ENCODE measurements at regions not wholly inside any gene's neighbourhood (a gene's known extent, or its start where the extent isn't known, plus 50 kb on each side); places are given as distances from the start of the nearest gene placed in this dataset.

- DNase-seq = no peak
Observed at GRCh38 chr9:108095496-108095895, 605.9 kb upstream of the KLF4 start.

- no peak for DNase-seq
Observed at GRCh38 chr9:108094676-108094993, 605.1 kb upstream of the KLF4 start.

GRCh38 chr9:108093773-108094675 is 604.5 kb upstream of the KLF4 start:
- no peak for DNase-seq

GRCh38 chr9:108088916-108089315 is 599.3 kb upstream of the KLF4 start:
- no peak for DNase-seq

GRCh38 chr9:108087781-108088180 is 598.2 kb upstream of the KLF4 start:
- no peak for DNase-seq

- no peak for DNase-seq
Observed at GRCh38 chr9:108086624-108087023, 597.1 kb upstream of the KLF4 start.

- DNase-seq = no peak
Observed at GRCh38 chr9:108085294-108085693, 595.7 kb upstream of the KLF4 start.

GRCh38 chr9:108083796-108084352 is 594.3 kb upstream of the KLF4 start:
- DNase-seq = no peak

GRCh38 chr9:108083160-108083750 is 593.7 kb upstream of the KLF4 start:
- DNase-seq = no peak

- DNase-seq = no peak
Observed at GRCh38 chr9:108081112-108081511, 591.5 kb upstream of the KLF4 start.

- no peak for DNase-seq
Observed at GRCh38 chr9:108080285-108080684, 590.7 kb upstream of the KLF4 start.

GRCh38 chr9:108078811-108079210 is 589.2 kb upstream of the KLF4 start:
- DNase-seq = no peak

- no peak for DNase-seq
Observed at GRCh38 chr9:108078375-108078774, 588.8 kb upstream of the KLF4 start.

- no peak for DNase-seq
Observed at GRCh38 chr9:108077556-108077955, 588.0 kb upstream of the KLF4 start.

GRCh38 chr9:108074900-108075299 is 585.3 kb upstream of the KLF4 start:
- no peak for DNase-seq

GRCh38 chr9:108073823-108074222 is 584.3 kb upstream of the KLF4 start:
- no peak for DNase-seq

- no peak for DNase-seq
Observed at GRCh38 chr9:108072740-108073139, 583.2 kb upstream of the KLF4 start.

GRCh38 chr9:108070861-108071260 is 581.3 kb upstream of the KLF4 start:
- DNase-seq = no peak

- DNase-seq = no peak
Observed at GRCh38 chr9:108069991-108070390, 580.4 kb upstream of the KLF4 start.

GRCh38 chr9:108062680-108063079 is 573.1 kb upstream of the KLF4 start:
- DNase-seq = no peak

- DNase-seq = no peak
Observed at GRCh38 chr9:108060175-108060574, 570.6 kb upstream of the KLF4 start.

- no peak for DNase-seq
Observed at GRCh38 chr9:108058135-108058814, 568.7 kb upstream of the KLF4 start.

Data from left kidney (tissue), 1 donor.